Ascending aorta (tissue), 2 donors: ENCODE measurements at regions not wholly inside any gene's neighbourhood (a gene's known extent, or its start where the extent isn't known, plus 50 kb on each side); places are given as distances from the start of the nearest gene placed in this dataset.
A peak's percentile ranks its signal among the peaks of the same experiment; 100 is the strongest.

Source experiments
- DNase-seq, 2 donors: peaks; one replicate each; pipeline ENCODE4 v3.0.0-alpha.2; 2019; ENCODE audit warnings: low spot score in 2 of 2
- H3K27ac ChIP-seq, 2 donors: fragments of 200-600 bp; sonication (generic); one replicate each; pipeline ENCODE4 v1.5.1; 2016 to 2017; ENCODE audit warnings: mild to moderate bottlenecking in 1 of 2
- H3K27me3 ChIP-seq: fragments of 200-600 bp; sonication (generic); one replicate; pipeline ENCODE4 v1.5.1; 2017
- H3K36me3 ChIP-seq, 2 donors: fragments of 200-600 bp; sonication (generic); one replicate each; pipeline ENCODE4 v1.5.1; 2016
- H3K4me1 ChIP-seq, 2 donors: fragments of 200-600 bp; sonication (generic); one replicate each; pipeline ENCODE4 v1.5.1; 2016 to 2017; ENCODE audit warnings: mild to moderate bottlenecking in 1 of 2
- H3K4me3 ChIP-seq, 2 donors: fragments of 200-600 bp; sonication (generic); one replicate each; pipeline ENCODE4 v1.5.1; 2016 to 2017; ENCODE audit warnings: mild to moderate bottlenecking in 1 of 2
- H3K9me3 ChIP-seq, 2 donors: fragments of 200-600 bp; sonication (generic); one replicate each; pipeline ENCODE4 v1.5.1; 2016
- intact Hi-C: fragments of 100-400 bp; cut with DNase I; formaldehyde crosslinking; loops from one replicate; pipeline ENCODE4 v1.15.1; 2023
- TF ChIP-seq, protein P1 (sequence below), 3 experiments: fragments of 200-600 bp in 2 of 3; fragments of 450-650 bp in 1 of 3; sonication (generic) in 2 of 3; IDR thresholded peaks; one replicate each; pipeline ENCODE4 v1.5.1; 2016 to 2019; ENCODE audit warnings: antibody characterized with exemption in 3 of 3, mild to moderate bottlenecking in 1 of 3, moderate library complexity in 1 of 3

DNA sequence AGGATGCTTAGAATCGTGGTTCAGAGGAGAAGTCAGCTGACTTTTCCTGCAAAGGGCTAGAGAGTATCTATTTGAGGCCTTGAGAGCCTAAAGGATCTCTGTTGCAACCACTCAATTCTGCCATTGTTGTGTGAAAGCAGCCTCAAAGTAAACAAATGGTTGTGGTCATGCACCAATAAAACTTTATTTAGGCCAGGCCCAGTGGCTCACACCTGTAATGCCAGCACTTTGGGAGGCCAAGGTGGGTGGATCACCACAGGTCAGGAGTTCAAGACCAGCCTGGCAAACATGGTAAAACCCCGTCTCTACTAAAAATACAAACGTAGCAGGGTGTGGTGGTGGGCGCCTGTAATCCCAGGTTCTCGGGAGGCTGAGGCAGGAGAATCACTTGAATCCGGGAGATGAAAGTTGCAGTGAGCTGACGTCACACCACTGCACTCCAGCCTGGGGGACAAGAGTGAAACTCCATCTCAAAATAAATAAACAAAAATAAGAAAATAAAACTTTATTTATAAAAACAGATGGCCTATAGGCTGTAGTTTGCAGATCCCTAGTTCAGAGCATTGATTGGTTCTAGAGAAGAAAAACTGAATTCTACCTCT, 135.9 kb upstream of the KLF4 start:
- Histone ChIP-seq H3K4me3 (no peak overlapping the region), H3K36me3 (no peaks in the 10 kb centered on the region), H3K4me1 (no peaks in the 10 kb centered on the region), H3K27ac (no peak overlapping the region), H3K9me3 (no peaks in the 10 kb centered on the region), H3K27me3 (no peaks in the 10 kb centered on the region)
- intact Hi-C loops = no loop called here
- DNase-seq = no peak
- TF ChIP-seq, protein P1, sequence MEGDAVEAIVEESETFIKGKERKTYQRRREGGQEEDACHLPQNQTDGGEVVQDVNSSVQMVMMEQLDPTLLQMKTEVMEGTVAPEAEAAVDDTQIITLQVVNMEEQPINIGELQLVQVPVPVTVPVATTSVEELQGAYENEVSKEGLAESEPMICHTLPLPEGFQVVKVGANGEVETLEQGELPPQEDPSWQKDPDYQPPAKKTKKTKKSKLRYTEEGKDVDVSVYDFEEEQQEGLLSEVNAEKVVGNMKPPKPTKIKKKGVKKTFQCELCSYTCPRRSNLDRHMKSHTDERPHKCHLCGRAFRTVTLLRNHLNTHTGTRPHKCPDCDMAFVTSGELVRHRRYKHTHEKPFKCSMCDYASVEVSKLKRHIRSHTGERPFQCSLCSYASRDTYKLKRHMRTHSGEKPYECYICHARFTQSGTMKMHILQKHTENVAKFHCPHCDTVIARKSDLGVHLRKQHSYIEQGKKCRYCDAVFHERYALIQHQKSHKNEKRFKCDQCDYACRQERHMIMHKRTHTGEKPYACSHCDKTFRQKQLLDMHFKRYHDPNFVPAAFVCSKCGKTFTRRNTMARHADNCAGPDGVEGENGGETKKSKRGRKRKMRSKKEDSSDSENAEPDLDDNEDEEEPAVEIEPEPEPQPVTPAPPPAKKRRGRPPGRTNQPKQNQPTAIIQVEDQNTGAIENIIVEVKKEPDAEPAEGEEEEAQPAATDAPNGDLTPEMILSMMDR (IDR thresholded peaks at IDR 0.05) = no peak

DNA sequence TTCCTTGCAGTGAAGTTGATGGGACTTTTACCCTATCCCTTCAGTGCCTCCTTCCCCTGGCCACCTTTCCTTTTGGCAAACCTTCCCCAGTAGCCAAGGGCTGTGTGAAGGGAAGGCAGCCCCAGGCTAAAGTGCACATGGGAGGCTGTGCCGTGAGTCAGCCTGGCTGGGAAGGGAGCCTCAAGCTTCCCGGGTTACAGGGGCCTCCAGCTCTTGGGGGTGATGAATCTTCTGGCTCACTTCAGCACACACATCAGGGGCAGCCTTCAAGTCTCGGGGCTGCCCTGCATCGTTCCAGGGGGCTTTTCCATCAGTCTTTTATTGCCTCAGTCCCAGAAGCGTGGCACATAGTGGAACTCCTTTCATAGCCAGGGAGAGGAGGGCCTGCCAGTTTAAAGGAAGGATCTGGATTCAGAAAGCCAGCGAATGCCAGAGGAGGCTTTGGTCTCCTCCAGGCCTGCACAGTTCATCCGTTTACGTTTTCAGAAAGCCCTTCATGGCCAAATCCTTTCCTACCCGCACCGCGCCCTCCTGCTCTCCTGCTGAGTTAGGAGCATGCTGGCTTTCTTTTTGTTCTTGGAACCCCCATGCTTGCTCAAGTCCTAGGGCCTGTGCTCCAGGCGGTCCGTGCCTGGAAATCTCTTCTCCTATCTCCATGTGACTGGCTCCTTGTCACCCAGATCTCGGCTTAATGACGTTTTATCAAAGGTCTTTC, 134.8 kb upstream of the KLF4 start:
- Histone ChIP-seq H3K27me3 (no peaks in the 10 kb centered on the region), H3K9me3 (no peaks in the 10 kb centered on the region), H3K4me1 (no peaks in the 10 kb centered on the region), H3K36me3 (no peaks in the 10 kb centered on the region), H3K27ac (peak overlapping the region; percentile 41 to 68), H3K4me3 (no peak overlapping the region)
- DNase-seq = peak in 1 of 2 donors; percentile 81
- TF ChIP-seq, protein P1 (IDR thresholded peaks at IDR 0.05) = no peak
- intact Hi-C loops = no loop called here

DNA sequence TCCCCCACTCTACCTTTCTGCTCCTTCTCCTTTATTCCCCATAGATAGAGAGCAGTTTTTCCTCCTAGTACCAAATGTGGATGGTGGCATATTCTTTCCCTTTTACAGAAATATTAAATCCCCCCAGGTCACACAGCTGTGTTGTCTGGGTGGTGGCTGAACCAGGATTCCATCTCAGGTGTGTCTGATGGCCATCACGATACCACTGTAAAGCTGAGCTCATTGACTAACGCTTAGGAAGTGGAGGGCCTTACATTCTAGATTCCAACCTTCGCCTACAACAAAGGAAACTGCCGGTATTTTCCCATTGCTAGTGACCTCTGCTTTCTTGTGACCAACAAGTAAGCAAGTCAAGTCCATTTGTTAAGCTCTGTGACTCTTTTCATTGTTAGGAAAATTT, 131.9 kb upstream of the KLF4 start:
- Histone ChIP-seq H3K4me3 (no peak overlapping the region), H3K27ac (no peak overlapping the region), H3K27me3 (no peaks in the 10 kb centered on the region), H3K4me1 (no peaks in the 10 kb centered on the region), H3K36me3 (no peaks in the 10 kb centered on the region), H3K9me3 (no peaks in the 10 kb centered on the region)
- DNase-seq = no peak
- TF ChIP-seq, protein P1 (IDR thresholded peaks at IDR 0.05) = no peak
- intact Hi-C loops = no loop called here

DNA sequence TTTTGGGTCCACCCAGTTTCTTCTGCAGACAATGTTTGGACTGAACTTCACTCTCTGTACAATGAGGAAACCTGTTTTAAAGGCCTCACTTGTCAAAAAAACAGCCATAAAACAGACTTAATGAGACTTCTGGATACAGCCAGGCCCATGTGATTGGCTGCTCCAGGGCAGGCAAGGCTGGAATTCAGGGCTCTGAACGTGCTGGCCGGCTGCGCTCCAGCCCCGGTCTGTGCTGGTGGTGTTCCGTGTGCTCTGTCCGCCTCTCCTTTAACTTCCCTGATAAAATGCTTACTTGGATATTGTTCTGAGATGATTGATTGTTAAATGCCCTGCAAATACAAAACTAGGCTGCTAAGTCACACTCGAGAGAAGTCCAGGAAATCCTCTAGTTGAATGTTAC, 131.2 kb upstream of the KLF4 start:
- intact Hi-C loops = no loop called here
- Histone ChIP-seq H3K36me3 (no peaks in the 10 kb centered on the region), H3K9me3 (no peaks in the 10 kb centered on the region), H3K4me3 (no peak overlapping the region), H3K27me3 (no peaks in the 10 kb centered on the region), H3K4me1 (no peaks in the 10 kb centered on the region), H3K27ac (no peak overlapping the region)
- TF ChIP-seq, protein P1 (IDR thresholded peaks at IDR 0.05) = no peak
- no peak for DNase-seq

DNA sequence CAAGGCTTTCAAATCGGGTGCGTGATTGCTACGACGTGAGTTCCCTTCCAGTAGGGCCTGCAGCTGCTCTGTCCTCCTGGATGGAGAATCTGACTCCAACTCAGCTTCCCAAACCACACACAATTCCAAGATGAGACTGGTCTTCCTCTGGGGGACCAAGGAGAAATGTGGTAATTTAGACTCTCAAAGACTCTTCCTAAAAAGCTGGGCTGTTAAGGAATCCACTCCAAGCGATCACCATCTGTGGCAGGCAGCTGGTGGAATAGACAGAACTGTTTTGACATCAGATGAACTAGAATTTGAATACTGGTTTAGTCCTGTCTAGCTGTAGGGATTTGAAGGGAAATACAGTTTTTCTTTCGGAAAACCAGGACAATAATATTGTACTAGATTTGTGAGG, 130.7 kb upstream of the KLF4 start:
- Histone ChIP-seq H3K4me1 (no peaks in the 10 kb centered on the region), H3K4me3 (no peak overlapping the region), H3K36me3 (no peaks in the 10 kb centered on the region), H3K9me3 (no peaks in the 10 kb centered on the region), H3K27me3 (no peaks in the 10 kb centered on the region), H3K27ac (no peak overlapping the region)
- intact Hi-C loops = no loop called here
- DNase-seq = no peak
- TF ChIP-seq, protein P1 (IDR thresholded peaks at IDR 0.05) = no peak
